GM12878 (cell line): ENCODE measurements at regions not wholly inside any gene's neighbourhood (a gene's known extent, or its start where the extent isn't known, plus 50 kb on each side); places are given as distances from the start of the nearest gene placed in this dataset.

Experiments used
- BACH1 ChIP-seq: fragments of 450-650 bp; IDR thresholded peaks from 2 replicates; pipeline ENCODE4 v1.6.1; 2017; ENCODE audit warnings: mild to moderate bottlenecking, borderline replicate concordance
- E2F4 ChIP-seq: IDR thresholded peaks from 2 replicates; pipeline ENCODE4 v1.6.1; 2012; ENCODE audit warnings: low read depth, low read length, improper control_type of control experiment
- E4F1 ChIP-seq: fragments of 450-650 bp; IDR thresholded peaks from 2 replicates; pipeline ENCODE4 v1.6.1; 2018; ENCODE audit warnings: borderline replicate concordance, mild to moderate bottlenecking; ENCODE audit not compliant: partially characterized antibody
- EGR1 ChIP-seq, 2 experiments: IDR thresholded peaks; 1 replicate in 1 of 2; 2 replicates in 1 of 2; pipeline ENCODE4 v1.6.1; 2011 to 2012; ENCODE audit warnings: low read depth in 2 of 2, low read length in 2 of 2, borderline replicate concordance in 1 of 2, mild to moderate bottlenecking in 1 of 2, moderate library complexity in 1 of 2
- ELK1 ChIP-seq: IDR thresholded peaks from 2 replicates; pipeline ENCODE4 v1.6.1; 2012; ENCODE audit warnings: low read depth, low read length, improper control_type of control experiment
- EP300 ChIP-seq, 2 experiments: fragments of 150-350 bp in 1 of 2; IDR thresholded peaks; 2 replicates each; pipeline ENCODE4 v1.6.1; 2011 to 2012; ENCODE audit warnings: low read depth in 2 of 2, low read length in 2 of 2, borderline replicate concordance in 1 of 2, improper control_type of control experiment in 1 of 2, inconsistent platforms in 1 of 2; ENCODE audit not compliant: control insufficient read depth in 1 of 2
- GABPA ChIP-seq: IDR thresholded peaks from 2 replicates; pipeline ENCODE4 v1.6.1; 2014; ENCODE audit warnings: antibody characterized with exemption, low read depth, mild to moderate bottlenecking, inconsistent platforms
- GATAD2B ChIP-seq: fragments of 450-650 bp; conservative IDR thresholded peaks from 2 replicates; pipeline ENCODE4 v1.6.1; 2017; ENCODE audit warnings: low read depth, mild to moderate bottlenecking, moderate library complexity
- HDAC2 ChIP-seq: fragments of 200-600 bp; sonication (generic); IDR thresholded peaks from 2 replicates; pipeline ENCODE4 v1.6.1; 2017
- HDGF ChIP-seq: fragments of 450-650 bp; IDR thresholded peaks from 2 replicates; pipeline ENCODE4 v1.6.1; 2016; ENCODE audit warnings: antibody characterized with exemption
- IKZF1 ChIP-seq: fragments of 450-650 bp; conservative IDR thresholded peaks from 2 replicates; pipeline ENCODE4 v1.6.1; 2017; ENCODE audit warnings: antibody characterized with exemption, mild to moderate bottlenecking
- IRF5 ChIP-seq: fragments of 450-650 bp; IDR thresholded peaks from 2 replicates; pipeline ENCODE4 v1.6.1; 2017; ENCODE audit warnings: borderline replicate concordance
- MYB ChIP-seq: fragments of 150-350 bp; IDR thresholded peaks from 2 replicates; pipeline ENCODE4 v1.6.1; 2014; ENCODE audit warnings: mild to moderate bottlenecking, low read depth, low read length, borderline replicate concordance
- NBN ChIP-seq: fragments of 450-650 bp; IDR thresholded peaks from 2 replicates; pipeline ENCODE4 v1.6.1; 2016
- NFIC ChIP-seq: IDR thresholded peaks from 2 replicates; pipeline ENCODE4 v1.6.1; 2012; ENCODE audit warnings: low read depth, mild to moderate bottlenecking, inconsistent platforms, low read length, moderate library complexity
- POLR2A ChIP-seq: IDR thresholded peaks from 2 replicates; pipeline ENCODE4 v1.6.1; 2011; ENCODE audit warnings: low read depth, mild to moderate bottlenecking, low read length
- RCOR1 ChIP-seq: conservative IDR thresholded peaks from 2 replicates; pipeline ENCODE4 v1.6.1; 2012; ENCODE audit warnings: low read depth, low read length, improper control_type of control experiment
- RELA ChIP-seq: fragments of 450-650 bp; IDR thresholded peaks from 2 replicates; pipeline ENCODE4 v1.8.0; 2014; ENCODE audit warnings: borderline replicate concordance; ENCODE audit not compliant: partially characterized antibody
- SIN3A ChIP-seq: IDR thresholded peaks from 2 replicates; pipeline ENCODE4 v1.6.1; 2012; ENCODE audit warnings: low read depth, low read length, improper control_type of control experiment
- SP1 ChIP-seq: IDR thresholded peaks from one replicate; pipeline ENCODE4 v1.6.1; 2011; ENCODE audit warnings: low read depth, low read length
- STAT3 ChIP-seq: IDR thresholded peaks from 2 replicates; pipeline ENCODE4 v1.6.1; 2011; ENCODE audit warnings: low read depth, low read length, improper control_type of control experiment
- SUPT20H ChIP-seq: IDR thresholded peaks from 2 replicates; pipeline ENCODE4 v1.6.1; 2011; ENCODE audit warnings: low read depth, mild to moderate bottlenecking, low read length, moderate library complexity, borderline replicate concordance; ENCODE audit not compliant: control insufficient read depth
- TCF12 ChIP-seq: IDR thresholded peaks from 2 replicates; pipeline ENCODE4 v1.6.1; 2011; ENCODE audit warnings: low read depth, mild to moderate bottlenecking, low read length
- ZNF207 ChIP-seq: fragments of 450-650 bp; IDR thresholded peaks from 2 replicates; pipeline ENCODE4 v1.6.1; 2014; ENCODE audit warnings: antibody characterized with exemption, mild to moderate bottlenecking, borderline replicate concordance
- ZNF384 ChIP-seq: IDR thresholded peaks from 2 replicates; pipeline ENCODE4 v1.6.1; 2012; ENCODE audit warnings: low read depth, mild to moderate bottlenecking, low read length, improper control_type of control experiment, borderline replicate concordance
- ZNF622 ChIP-seq: fragments of 450-650 bp; IDR thresholded peaks from 2 replicates; pipeline ENCODE4 v1.6.1; 2017; ENCODE audit warnings: mild to moderate bottlenecking, inconsistent platforms

- TF ChIP-seq ZNF207 (no peak), RELA (peak; percentile 9), SP1 (peak; percentile 57), HDAC2 (no peak), ELK1 (no peak), EP300 (IDR thresholded peaks at IDR 0.05; ENCODE audit: borderline replicate concordance in 1 of 2, control insufficient read depth in 1 of 2, low read depth in 2 of 2, low read length in 2 of 2) (no peak), GATAD2B (peak; percentile 70; the same call in 1 of the 2 replicates), IRF5 (no peak), TCF12 (0 out of 2 replicates have a peak, but pooled peaks have one; percentile 26), IKZF1 (peak; percentile 61), ZNF384 (no peak), GABPA (no peak), MYB (no peak), BACH1 (no peak), EGR1 (IDR thresholded peaks at IDR 0.05; ENCODE audit: borderline replicate concordance in 1 of 2, low read depth in 2 of 2, low read length in 2 of 2) (0 out of 3 replicates have a peak, but pooled peaks of 1 of the 2 experiments have one; percentile 18), NBN (0 out of 2 replicates have a peak, but pooled peaks have one; percentile 15), NFIC (no peak), POLR2A (peak; percentile 71), HDGF (no peak), E2F4 (no peak), RCOR1 (no peak), SUPT20H (no peak), SIN3A (no peak), E4F1 (no peak), STAT3 (no peak), ZNF622 (no peak)
Observed at GRCh38 chr10:31603235-31604087, 284.4 kb downstream of the ZEB1 start (continued).
